GM18519 (cell line): ENCODE measurements at regions not wholly inside any gene's neighbourhood (a gene's known extent, or its start where the extent isn't known, plus 50 kb on each side); places are given as distances from the start of the nearest gene placed in this dataset.
"Not testable (repeated sequence)": the region's sequence is repeated elsewhere in the genome, so short reads cannot be mapped to it uniquely, and the experiment has no call there.

Experiments
- ATAC-seq: cut with Tn5 transposase; IDR thresholded peaks from one replicate; pipeline ENCODE4 v1.9.1; 2021; ENCODE audit warnings: mild to moderate bottlenecking, moderate library complexity; ENCODE audit not compliant: unreplicated experiment, low FRiP score

GRCh38 chr2:188034102-188034501 is 257.6 kb upstream of the GULP1 start:
- ATAC-seq, result not testable (repeated sequence)

GRCh38 chr2:188035377-188035776 is 256.3 kb upstream of the GULP1 start:
- ATAC-seq, result not testable (repeated sequence)

- ATAC-seq, result not testable (repeated sequence)
Observed at GRCh38 chr2:188036786-188037185, 254.9 kb upstream of the GULP1 start.

GRCh38 chr2:188039307-188039706 is 252.4 kb upstream of the GULP1 start:
- ATAC-seq, result no peak

GRCh38 chr2:188042412-188042811 is 249.3 kb upstream of the GULP1 start:
- ATAC-seq, result no peak

GRCh38 chr2:188045016-188045415 is 246.7 kb upstream of the GULP1 start:
- ATAC-seq, result no peak

- ATAC-seq, result no peak
Observed at GRCh38 chr2:188046437-188046836, 245.2 kb upstream of the GULP1 start.

- ATAC-seq, result no peak
Observed at GRCh38 chr2:188047735-188048134, 243.9 kb upstream of the GULP1 start.

GRCh38 chr2:188050726-188051125 is 240.9 kb upstream of the GULP1 start:
- no peak for ATAC-seq

- ATAC-seq, result no peak
Observed at GRCh38 chr2:188051706-188052105, 240.0 kb upstream of the GULP1 start.

GRCh38 chr2:188065386-188065785 is 226.3 kb upstream of the GULP1 start:
- no peak for ATAC-seq

GRCh38 chr2:188068093-188068492 is 223.6 kb upstream of the GULP1 start:
- no peak for ATAC-seq

GRCh38 chr2:188076149-188077056 is 215.3 kb upstream of the GULP1 start:
- ATAC-seq, result peak; percentile 91

GRCh38 chr2:188077757-188078156 is 213.9 kb upstream of the GULP1 start:
- no peak for ATAC-seq

- no peak for ATAC-seq
Observed at GRCh38 chr2:188078534-188078933, 213.1 kb upstream of the GULP1 start.

- no peak for ATAC-seq
Observed at GRCh38 chr2:188079196-188079595, 212.5 kb upstream of the GULP1 start.

GRCh38 chr2:188085421-188085820 is 206.3 kb upstream of the GULP1 start:
- ATAC-seq, result no peak

- ATAC-seq, result no peak
Observed at GRCh38 chr2:188089901-188090300, 201.8 kb upstream of the GULP1 start.

- no peak for ATAC-seq
Observed at GRCh38 chr2:188091220-188091619, 200.5 kb upstream of the GULP1 start.

- no peak for ATAC-seq
Observed at GRCh38 chr2:188092734-188093133, 198.9 kb upstream of the GULP1 start.

GRCh38 chr2:188096910-188097309 is 194.8 kb upstream of the GULP1 start:
- no peak for ATAC-seq

GRCh38 chr2:188102881-188103280 is 188.8 kb upstream of the GULP1 start:
- ATAC-seq, result no peak
